SK-MEL-5 (cell line): ENCODE measurements at regions not wholly inside any gene's neighbourhood (a gene's known extent, or its start where the extent isn't known, plus 50 kb on each side); places are given as distances from the start of the nearest gene placed in this dataset.

ENCODE experiments used
- DNase-seq: peaks from one replicate; pipeline ENCODE4 v3.0.0-alpha.2; 2016; ENCODE audit warnings: low read depth, low spot score
- in situ Hi-C: cut with HindIII; loops from 2 replicates; pipeline ENCODE4 v1.10.0; 2016; ENCODE audit warnings: low sequenced_read_pairs, high pct_unique_total_duplicates, low pct_unique_long_range_greater_than_20kb

GRCh38 chr10:60678978-60679377, 99.3 kb upstream of the CDK1 start:
- DNase-seq, result no peak
- in situ Hi-C loops, result no loop called here

- no peak for DNase-seq
- in situ Hi-C loops, result no loop called here
Observed at GRCh38 chr10:60677531-60678129, 100.6 kb upstream of the CDK1 start.

DNA sequence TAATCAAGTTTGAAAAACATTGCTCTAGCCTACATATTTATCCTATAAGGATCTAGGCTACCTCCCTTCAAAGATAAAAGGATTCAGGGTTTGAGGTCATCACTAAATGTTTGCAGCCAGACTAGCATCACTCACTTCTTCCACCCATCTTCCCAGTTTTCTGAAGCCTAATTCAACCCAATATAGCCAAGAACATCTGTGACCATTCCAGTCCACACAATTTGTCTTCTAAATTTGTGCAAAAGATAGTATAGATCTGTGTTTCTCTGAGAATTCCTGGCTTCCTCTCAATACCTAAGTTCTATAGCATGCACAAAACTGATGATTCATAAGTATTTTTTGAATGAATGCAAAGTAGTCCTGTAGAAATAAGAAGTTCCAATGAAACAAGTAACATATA, 103.0 kb upstream of the CDK1 start:
- no peak for DNase-seq
- in situ Hi-C loops, result no loop called here

DNA sequence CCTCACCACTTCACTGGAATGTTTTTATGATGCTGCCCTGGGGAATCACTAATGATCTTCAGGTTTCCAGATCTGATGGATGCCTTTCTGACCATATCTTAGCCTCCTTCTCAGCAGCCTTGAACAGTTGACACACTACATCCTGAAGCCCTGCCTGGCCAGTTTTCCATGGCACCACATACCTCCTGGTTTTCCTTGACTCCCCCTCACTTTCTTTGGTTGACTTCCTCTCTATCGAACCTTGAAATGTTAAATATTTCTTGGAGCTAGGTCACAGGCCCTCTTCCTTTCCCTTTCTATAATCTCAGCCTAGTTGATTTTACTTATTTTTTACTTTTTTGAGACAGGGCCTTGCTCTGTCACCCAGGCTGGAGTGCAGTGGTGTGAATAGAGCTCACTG, 108.8 kb upstream of the CDK1 start:
- in situ Hi-C loops, result no loop called here
- no peak for DNase-seq

GRCh38 chr10:60666221-60666620, 112.1 kb upstream of the CDK1 start:
- in situ Hi-C loops, result no loop called here
- no peak for DNase-seq

DNA sequence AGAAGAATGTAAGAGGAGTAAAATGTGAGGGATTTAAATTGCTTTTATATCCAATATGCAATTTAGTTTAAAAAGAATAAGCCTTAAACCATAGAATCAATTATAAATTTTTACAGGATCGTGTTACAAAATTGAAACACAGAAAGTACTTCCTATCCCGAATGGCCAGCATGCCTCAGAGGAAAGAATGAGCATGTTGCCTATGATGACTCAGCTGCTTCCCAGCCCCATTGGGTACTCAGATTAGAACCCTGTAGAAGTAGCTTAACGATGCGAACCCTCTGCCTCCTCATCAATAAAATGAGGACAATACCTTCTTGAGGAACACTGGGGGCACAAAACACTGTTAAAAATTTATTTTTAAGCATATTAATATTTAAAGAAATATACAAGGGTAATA, 113.4 kb upstream of the CDK1 start:
- in situ Hi-C loops, result no loop called here
- no peak for DNase-seq

- in situ Hi-C loops, result no loop called here
- no peak for DNase-seq
Observed at GRCh38 chr10:60663850-60664249, 114.4 kb upstream of the CDK1 start.

DNA sequence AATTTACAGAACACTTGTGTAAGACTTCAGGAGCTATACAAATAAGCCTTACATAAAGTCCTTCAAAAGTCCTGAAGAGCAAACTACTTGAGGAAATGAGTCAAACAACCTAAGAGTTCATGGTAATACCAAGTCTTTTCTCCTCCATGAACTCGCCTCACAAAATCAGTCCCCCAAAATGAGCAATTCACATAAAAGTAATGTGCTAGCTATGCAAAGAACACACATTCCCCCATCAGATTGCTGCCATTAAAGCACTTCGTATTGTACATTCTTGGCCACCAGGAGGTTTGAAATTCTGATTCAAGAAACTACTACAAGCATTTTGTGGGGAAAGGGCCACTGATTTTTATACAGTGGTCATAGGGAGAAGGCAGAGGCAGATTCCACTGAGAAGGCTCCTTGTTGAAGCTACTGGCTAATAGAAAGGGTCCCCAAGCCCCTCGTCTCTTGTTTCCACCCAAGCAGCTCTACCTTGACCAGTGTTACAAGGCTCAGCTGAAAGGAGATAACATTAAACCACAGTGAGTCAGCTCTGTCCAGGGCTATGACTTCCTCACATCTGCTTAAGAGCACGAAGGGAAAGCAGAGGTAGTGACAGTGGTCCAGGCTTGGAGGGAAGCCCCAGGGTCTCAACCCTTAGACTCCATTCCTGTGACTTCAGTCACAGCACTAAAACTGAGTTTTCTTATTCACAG, 115.2 kb upstream of the CDK1 start:
- DNase-seq, result no peak
- in situ Hi-C loops, result no loop called here

DNA sequence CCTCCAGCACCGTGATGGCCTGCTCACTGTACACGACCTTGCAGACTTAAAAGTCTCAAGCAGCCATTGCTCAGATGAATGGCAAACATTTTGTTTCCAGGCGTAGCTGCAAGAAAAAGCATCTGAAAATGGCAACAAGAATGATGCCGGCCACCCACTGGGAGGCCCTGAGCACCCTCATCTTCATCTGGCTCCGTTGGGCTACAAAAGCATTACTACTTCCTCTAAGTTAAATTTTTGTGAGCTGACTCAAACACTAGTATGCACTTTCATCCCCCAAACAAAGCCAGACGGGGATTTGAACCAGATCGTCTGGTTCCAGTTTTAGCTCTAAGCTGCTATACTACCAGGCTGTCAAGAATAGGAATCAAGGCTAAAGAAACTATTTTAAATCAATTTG, 116.6 kb upstream of the CDK1 start:
- DNase-seq, result no peak
- in situ Hi-C loops, result no loop called here

DNA sequence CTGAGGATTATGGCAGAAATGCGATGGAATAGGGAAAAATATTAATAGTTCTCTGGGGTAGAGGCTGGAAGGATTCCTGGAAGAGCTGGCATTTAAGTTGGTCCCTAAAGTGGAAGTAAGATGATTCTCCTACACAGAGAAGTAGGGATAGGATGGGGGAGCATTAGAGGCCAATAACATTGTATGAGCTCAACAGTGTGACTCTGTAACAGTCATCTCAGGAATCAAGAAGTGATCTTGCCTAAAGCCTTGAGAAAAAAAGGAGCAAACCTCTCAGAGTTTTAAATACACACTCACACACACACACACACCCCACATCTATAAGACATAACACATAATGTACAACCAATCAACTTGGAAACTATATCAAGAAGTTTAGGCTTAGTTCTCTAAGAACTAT, 117.7 kb upstream of the CDK1 start:
- in situ Hi-C loops, result no loop called here
- DNase-seq, result no peak

DNA sequence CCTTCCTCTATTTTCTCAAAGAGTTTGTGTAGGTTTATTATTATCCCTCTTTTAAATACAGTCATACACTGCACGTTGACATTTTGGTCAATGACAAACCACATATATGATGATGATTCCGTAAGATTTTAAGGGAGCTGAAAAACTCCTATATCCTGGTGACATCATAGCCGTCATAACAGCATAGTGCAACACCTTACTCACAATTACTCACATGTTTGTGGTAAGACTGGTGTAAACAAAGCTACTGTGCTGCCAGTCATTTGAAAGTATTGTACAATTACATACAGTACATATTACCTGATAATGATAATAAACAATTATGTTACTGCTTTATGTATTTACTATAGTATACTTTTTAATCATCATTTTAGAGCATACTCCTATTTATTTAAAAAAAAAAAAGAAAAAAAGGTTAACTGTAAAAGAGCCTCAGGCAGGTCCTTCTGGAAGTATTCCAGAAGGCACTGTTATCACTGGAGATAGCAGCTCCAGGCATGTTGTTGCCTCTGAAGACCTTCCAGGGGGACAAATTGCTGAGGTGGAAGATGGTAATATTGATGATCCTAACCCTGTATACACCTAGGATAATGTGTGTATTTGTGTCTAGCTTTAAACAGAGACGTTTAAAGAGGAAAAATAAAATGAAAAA, 123.3 kb upstream of the CDK1 start:
- in situ Hi-C loops, result no loop called here
- DNase-seq, result no peak

GRCh38 chr10:60652628-60653027, 125.7 kb upstream of the CDK1 start:
- in situ Hi-C loops, result no loop called here
- no peak for DNase-seq

GRCh38 chr10:60650378-60650800, 127.9 kb upstream of the CDK1 start:
- no peak for DNase-seq
- in situ Hi-C loops, result no loop called here

GRCh38 chr10:60649485-60650377, 128.5 kb upstream of the CDK1 start:
- in situ Hi-C loops, result no loop called here

DNA sequence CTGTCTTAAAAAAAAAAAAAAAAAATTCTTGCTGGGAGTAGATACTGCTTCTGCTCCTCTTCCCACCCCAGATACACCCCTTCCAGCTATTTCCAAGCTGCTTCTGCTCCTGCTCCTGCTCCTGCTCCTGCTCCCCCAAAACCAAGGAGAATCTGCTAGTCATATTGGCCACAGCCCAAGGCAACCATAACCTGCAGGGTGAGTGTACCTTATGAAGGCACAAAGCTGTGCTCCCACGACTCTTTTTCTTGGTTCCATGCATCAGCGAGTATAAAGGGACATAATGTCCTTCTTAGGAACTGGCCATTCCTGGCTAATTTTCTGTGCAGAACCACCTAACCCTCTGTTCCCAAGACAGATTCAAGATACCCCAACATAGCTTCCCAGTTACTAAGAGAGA, 129.5 kb upstream of the CDK1 start:
- no peak for DNase-seq
- in situ Hi-C loops, result no loop called here

More at GRCh38 chr10:60649485-60650377, 128.5 kb upstream of the CDK1 start:
- no peak for DNase-seq

DNA sequence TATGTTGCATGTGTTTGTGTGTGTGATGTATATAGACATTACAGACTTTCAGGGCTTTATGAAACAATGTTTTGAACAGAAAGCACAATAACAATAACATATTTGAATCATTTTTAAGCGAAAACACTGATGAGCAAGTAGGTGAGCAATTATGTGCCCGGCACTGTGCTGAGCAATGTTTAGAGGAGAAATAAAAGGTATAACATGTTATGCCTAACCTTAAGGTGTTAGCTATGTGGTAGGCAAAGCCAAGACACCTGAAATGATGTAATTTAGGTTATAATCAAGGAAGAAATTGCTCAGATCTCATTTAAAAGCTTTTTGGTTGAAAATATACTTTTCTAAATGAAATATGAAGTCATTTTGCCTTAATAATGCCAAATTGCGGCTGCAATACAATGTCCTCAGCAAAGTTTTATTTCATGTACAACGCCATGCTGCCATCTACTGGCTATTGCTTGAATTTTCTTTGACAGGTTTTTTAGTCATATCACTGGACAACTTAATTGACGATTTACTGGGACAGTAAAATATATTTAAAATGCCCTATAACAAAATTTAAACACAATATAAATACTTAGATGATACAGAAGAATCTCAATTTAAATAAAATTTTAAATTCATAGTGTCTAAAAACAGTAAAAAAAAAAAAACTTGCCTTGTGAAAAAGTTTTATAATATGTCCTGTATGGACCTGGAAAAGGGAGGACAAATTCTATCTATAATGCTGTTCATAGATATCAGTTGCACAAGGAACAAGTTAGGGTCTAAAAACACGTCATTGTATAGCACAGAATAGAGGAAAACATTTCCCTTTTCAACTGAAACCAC, 131.1 kb upstream of the CDK1 start:
- in situ Hi-C loops, result no loop called here
- DNase-seq, result peak; percentile 62

DNA sequence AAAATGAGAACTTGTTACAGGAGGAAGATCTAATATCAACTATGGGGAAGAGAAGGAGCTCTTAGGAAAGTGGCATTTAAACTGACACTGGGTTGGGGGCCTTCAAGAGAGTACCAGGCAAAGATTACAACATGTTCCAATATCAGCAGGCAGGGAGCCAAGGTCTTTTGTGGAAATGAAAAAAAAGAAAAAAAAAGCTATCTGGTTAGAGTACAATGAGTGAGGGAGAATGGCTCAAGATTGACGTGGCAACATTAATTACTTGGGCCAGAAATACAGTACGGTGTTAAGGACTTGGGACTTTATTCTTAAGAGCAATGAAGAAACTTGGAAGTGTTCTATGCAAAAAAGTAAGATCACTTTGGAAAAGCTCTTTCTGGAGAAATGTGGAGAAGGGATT, 132.3 kb upstream of the CDK1 start:
- DNase-seq, result no peak
- in situ Hi-C loops, result no loop called here
